ENCODE measurements at regions not wholly inside any gene's neighbourhood (a gene's known extent, or its start where the extent isn't known, plus 50 kb on each side); places are given as distances from the start of the nearest gene placed in this dataset.

GRCh38 chr12:114272071-114272470 lies 133.9 kb downstream of the TBX5 start:
- TF ChIP-seq CTCF (IDR thresholded peaks at IDR 0.05) = no peak
- no peak for TF ChIP-seq POLR2A (IDR thresholded peaks at IDR 0.05)
